Activated naive CD4-positive, alpha-beta T cell treated with anti-CD3 and anti-CD28 coated beads, Interleukin-2, amount 50 U/mL, for 16 hours (primary cell): ENCODE measurements at regions not wholly inside any gene's neighbourhood (a gene's known extent, or its start where the extent isn't known, plus 50 kb on each side); places are given as distances from the start of the nearest gene placed in this dataset.

ENCODE experiments used
- DNase-seq: peaks from one replicate; pipeline ENCODE4 v3.0.0-alpha.2; 2020

DNA sequence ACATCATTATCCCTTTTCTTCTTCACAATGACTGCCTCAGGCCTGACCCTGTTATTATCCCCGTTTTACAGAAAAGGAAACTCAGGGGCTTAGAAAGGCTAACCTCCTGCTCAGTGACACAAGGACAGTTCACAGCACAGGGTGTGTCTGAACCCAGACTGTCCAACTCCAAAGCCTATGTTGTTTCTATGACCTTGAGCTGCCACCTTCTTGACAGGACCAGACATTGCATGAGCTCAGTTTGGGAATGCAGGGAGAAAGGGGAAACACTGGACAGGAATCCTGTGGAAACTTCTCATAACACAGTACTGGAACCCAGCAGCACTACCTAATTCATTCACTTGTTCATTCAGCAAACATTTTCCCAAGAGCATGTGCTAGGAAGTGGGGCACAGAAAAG, 472.8 kb downstream of the CDK5RAP2 start:
- no peak for DNase-seq

GRCh38 chr9:120104771-120105170, 475.2 kb downstream of the CDK5RAP2 start:
- DNase-seq: no peak

- no peak for DNase-seq
Measured at GRCh38 chr9:120100595-120100994, 479.4 kb downstream of the CDK5RAP2 start.

GRCh38 chr9:120099065-120099464, 480.9 kb downstream of the CDK5RAP2 start:
- DNase-seq: no peak

DNA sequence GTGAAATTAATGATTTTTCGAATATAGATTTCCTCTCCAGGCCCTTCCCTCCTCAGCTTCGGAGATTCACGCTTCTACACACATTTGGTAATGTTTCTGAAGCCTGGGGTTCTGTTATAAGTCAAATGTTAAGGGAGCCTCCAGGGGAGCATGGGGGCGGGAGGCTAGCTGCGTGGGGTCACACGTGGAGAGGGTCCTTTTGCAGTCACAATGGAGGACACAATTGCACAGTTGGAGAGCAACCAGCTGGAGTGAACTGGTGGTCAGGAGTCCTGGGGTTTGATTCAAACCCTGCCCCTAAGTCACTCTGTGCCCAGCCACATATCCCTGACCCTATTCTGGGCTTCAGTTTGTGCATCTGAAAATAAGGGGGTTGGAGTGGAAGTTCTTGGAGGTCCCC, 481.4 kb downstream of the CDK5RAP2 start:
- no peak for DNase-seq

DNA sequence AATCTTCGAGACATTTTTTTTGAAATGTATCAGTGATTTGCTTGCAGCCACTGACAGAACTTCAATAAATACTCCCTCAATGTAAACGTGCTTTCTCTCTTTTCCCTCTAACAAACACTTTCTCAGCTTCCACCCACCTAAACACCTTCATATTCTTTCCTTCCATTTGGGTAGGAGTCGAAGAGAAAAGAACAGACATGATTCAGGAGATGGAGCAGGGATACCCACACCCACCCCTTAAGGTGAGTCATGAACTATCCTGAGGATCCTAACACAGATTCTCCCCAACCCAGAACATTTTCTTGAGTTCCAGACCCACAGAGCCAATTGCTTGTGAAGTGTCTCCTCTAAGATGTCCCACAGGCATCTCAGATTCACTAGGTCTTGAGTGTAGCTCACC, 488.8 kb downstream of the CDK5RAP2 start:
- no peak for DNase-seq

DNA sequence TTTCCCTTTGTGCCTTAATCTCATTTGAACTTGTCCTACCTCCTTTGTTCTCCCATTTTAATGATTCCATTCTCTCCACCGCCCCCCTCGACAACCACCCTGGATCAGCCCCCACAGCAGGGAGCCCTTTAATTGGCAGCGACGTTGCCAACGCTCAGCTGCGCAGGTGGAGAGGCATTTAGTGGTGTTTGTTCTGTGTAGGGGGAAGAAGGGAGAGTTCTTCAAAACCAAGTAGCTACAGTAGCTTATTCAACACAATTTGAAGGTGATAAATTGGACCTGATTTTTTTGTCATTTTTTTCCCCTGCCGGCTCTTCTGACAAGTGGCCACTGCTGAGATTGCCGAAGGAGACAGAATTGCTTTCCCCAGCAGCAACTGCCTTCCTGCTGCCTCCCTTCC, 499.1 kb downstream of the CDK5RAP2 start:
- DNase-seq: no peak

- no peak for DNase-seq
Measured at GRCh38 chr9:120078112-120078511, 501.9 kb downstream of the CDK5RAP2 start.

- DNase-seq: no peak
Measured at GRCh38 chr9:120071760-120072159, 508.2 kb downstream of the CDK5RAP2 start.

GRCh38 chr9:120066315-120066714, 513.7 kb downstream of the CDK5RAP2 start:
- no peak for DNase-seq

DNA sequence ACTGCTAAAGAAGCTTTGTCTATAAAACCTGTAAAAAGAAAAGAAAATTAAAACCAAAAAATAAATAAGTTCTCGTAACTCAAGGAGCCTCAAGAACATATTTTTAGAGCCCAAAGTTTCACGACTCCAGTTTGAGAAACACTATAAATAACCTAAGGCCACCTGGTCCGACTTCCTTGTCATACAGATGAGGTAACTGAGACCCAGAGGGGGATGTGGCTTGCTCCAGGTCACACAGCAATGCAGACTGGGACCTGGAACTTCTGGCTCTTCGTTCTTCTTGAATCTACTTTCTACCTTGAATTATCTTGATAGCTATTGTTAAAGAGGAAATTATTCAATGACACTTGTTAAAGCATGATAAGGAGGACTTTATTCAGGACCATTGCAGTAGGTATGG, 514.8 kb downstream of the CDK5RAP2 start:
- no peak for DNase-seq

GRCh38 chr9:120045011-120045410, 535.0 kb downstream of the CDK5RAP2 start:
- no peak for DNase-seq

- DNase-seq: no peak
Measured at GRCh38 chr9:120043448-120043847, 536.5 kb downstream of the CDK5RAP2 start.

DNA sequence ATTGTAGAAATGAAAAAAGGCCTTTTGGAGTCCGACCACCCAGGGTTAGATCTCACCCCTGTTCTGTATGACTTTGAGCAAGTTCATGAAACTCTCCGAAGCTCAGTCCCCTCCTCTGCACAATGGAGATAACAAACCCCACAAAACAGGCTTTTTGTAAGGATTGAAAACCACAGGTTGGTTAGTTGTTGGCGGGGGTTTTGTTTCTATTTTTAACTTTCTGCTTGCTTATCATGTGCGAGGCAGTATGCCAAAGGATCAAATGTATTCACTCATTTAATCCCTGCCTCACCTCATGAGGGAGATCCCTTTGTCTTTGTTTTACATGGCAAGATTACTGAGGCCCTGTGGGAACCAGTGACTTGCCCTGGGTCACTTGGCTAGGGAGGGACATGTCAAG, 539.1 kb downstream of the CDK5RAP2 start:
- no peak for DNase-seq

DNA sequence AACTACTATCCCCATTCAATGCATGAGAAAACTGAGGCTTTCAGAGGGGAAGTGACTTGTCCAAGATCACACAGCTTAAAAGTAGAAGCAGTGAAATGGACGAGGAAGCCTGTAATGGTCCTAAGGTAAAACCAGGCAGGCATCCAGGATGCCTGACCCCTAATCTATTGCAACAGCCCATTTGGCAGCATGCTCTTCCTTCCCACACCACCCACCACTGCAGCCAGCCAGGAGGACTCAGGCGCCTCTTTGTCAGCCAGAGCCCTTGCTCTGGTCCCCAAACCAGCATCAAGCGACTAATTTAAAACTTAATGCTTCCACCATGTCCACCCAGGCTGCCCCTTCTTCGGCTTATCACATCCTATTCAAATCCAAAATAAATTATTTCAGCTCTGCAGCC, 541.6 kb downstream of the CDK5RAP2 start:
- no peak for DNase-seq

GRCh38 chr9:120032639-120033038, 547.3 kb downstream of the CDK5RAP2 start:
- no peak for DNase-seq

- no peak for DNase-seq
Measured at GRCh38 chr9:120030847-120031246, 549.1 kb downstream of the CDK5RAP2 start.

GRCh38 chr9:120018550-120018949, 561.4 kb downstream of the CDK5RAP2 start:
- DNase-seq: no peak

- DNase-seq: no peak
Measured at GRCh38 chr9:120018037-120018436, 561.9 kb downstream of the CDK5RAP2 start.

DNA sequence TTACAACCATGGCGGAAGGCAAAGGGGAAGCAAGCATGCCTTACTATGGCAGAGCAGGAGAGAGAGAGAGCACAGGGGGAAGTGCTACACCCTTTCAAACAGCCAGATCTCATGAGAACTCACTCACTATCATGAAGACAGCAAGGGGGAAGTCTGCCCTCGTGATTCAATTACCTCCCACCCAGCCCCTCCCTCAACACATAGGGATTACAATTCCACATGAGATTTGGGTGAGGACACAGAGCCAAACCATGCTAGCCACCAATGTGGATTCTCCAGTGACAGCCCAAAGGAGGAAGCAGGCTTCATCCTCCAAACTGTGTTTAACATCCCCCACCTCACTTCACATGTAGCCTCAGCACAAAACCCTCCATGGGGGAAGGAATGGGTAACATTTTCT, 563.7 kb downstream of the CDK5RAP2 start:
- no peak for DNase-seq

DNA sequence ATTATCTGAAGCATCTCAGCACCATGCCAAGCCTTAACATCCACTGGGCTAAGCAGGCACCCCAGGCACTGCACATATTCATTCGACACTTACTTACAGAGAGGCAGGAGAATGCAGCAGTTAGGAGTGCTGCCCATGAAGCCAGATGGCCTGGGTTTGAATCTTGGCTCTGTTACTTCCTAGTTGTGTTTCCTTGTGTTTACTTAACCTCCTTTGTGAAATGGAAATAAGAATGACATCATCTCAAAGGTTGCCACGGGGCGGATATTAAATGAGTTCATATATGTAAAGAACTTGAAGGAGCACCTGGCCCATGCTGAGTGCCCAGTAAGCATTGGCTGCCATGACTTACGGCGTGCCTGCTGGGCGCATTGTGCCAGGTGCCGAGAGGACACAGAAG, 565.2 kb downstream of the CDK5RAP2 start:
- no peak for DNase-seq

GRCh38 chr9:120009856-120010255, 570.1 kb downstream of the CDK5RAP2 start:
- DNase-seq: no peak

DNA sequence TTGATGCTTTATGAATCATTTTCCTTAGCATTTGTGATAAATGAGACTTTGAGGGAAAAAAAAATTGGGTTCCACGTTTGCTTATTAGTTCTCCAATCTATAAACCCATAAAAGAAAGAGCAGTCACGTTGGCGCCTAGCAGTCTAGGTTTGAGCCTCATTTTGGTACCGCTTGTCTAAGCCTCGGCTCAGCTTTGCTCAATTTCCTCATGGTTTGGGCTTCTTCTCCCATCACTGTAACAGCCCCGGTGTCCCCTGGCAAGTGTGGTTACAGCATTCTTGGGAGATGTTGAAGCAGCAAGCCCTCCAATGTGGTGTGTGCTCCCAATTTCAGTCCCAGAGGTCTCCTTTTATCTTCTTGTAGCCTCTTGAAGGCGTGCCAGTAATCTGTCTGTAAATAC, 578.4 kb downstream of the CDK5RAP2 start:
- no peak for DNase-seq

- DNase-seq: no peak
Measured at GRCh38 chr9:119998614-119999013, 581.4 kb downstream of the CDK5RAP2 start.

GRCh38 chr9:119991797-119992196, 588.2 kb downstream of the CDK5RAP2 start:
- DNase-seq: no peak

DNA sequence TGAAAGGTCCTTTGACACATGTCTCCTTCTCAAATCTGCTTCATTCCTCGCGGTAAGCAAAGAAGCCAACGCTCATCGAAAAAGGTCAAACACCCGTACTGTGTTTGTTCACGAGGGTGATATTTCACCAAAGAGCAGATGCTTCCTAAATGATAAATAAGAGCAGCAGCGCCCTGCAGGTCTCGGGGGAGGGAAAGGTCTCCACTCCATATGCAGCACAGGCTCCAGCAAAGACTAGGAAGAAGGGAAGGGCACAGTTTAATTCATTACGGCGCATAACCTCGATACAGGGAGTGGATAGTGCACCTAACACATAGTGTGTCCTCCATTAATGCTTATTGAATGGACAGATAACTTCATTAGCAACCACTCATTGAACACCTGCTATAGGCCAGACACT, 593.3 kb downstream of the CDK5RAP2 start:
- DNase-seq: no peak
